ENCODE measurements at regions not wholly inside any gene's neighbourhood (a gene's known extent, or its start where the extent isn't known, plus 50 kb on each side); places are given as distances from the start of the nearest gene placed in this dataset.

DNA sequence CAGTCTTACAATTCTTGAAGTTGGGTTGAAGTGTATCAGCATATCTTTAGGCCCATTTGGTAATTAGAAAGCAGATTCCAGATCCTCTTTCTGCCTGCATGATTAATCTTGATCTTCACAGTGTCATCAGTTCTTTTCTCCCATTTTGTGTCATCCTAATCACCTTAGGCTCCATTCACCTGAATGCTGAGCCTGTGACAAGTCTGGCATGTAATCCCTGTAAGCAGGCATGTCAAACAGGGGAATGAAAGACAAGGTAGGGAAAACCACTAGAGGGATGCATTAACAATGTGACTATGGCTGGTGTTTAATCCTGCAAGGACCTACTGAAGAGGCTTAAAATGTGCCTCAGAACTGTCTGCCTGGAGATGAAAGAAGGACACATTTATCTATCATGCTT, 848.8 kb downstream of the TFAP2A start:
- Histone ChIP-seq H3K4me3 (replicated peaks in 1 of 3; ENCODE audit: insufficient read depth in 1 of 3, low read depth in 1 of 3, low read length in 3 of 3) (no peak overlapping the region), H3K4me2 (ENCODE audit: insufficient read depth, low read length) (no peak overlapping the region), H3K27ac (ENCODE audit: insufficient read depth, low read depth, low read length) (no peak overlapping the region), H4K20me1 (replicated peaks; ENCODE audit: control insufficient read depth, extremely low read depth, insufficient read depth, low read length) (no peaks in the 10 kb centered on the region), H3K9me1 (replicated peaks; ENCODE audit: control insufficient read depth, extremely low read depth, insufficient read depth, low read length) (no peaks in the 10 kb centered on the region), H3K27me3 (ENCODE audit: control insufficient read depth in 2 of 2, insufficient read depth in 2 of 2, low read length in 2 of 2) (no peaks in the 10 kb centered on the region), H3K4me1 (ENCODE audit: control insufficient read depth, extremely low read depth, insufficient read depth, low read length) (no peaks in the 10 kb centered on the region), H3K9ac (replicated peaks; ENCODE audit: extremely low read depth, insufficient read depth, low read length) (no peak overlapping the region), H3K9me3 (replicated peaks; ENCODE audit: control insufficient read depth, insufficient read depth, low read length) (no peaks in the 10 kb centered on the region), H2AFZ (ENCODE audit: low read depth, low read length) (no peak overlapping the region), H3K36me3 (ENCODE audit: control insufficient read depth in 2 of 2, extremely low read depth in 1 of 2, insufficient read depth in 2 of 2, low read length in 2 of 2) (no peaks in the 10 kb centered on the region), H3K79me2 (ENCODE audit: control insufficient read depth, insufficient read depth, low read length) (no peaks in the 10 kb centered on the region)
- FAIRE-seq (no peak), DNase-seq (ENCODE audit: low read depth, low spot score) (no peak)
- CTCF ChIA-PET = no interaction called here
- no TSS peak for BruUV-seq (replicated peaks)
- POLR2A ChIA-PET = no interaction called here
- intact Hi-C loops (cut with micrococcal nuclease) (no loop called here), dilution Hi-C loops (cut with MboI; ENCODE audit: extremely low pct_ligation_motif_present, low sequenced_read_pairs) (no loop called here)
- TF ChIP-seq, protein P1, sequence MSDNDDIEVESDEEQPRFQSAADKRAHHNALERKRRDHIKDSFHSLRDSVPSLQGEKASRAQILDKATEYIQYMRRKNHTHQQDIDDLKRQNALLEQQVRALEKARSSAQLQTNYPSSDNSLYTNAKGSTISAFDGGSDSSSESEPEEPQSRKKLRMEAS (IDR thresholded peaks at IDR 0.05; ENCODE audit: insufficient read depth, insufficient read length) = no peak
- TF ChIP-seq EZH2 (IDR thresholded peaks at IDR 0.05; ENCODE audit: borderline replicate concordance, low read depth, low read length, severe bottlenecking) (no peak), GATA2 (IDR thresholded peaks at IDR 0.05; ENCODE audit: insufficient read depth, insufficient read length, low read depth, low read length) (no peak), POLR2A (IDR thresholded peaks at IDR 0.05; ENCODE audit: low read depth, low read length) (no peak), JUN (IDR thresholded peaks at IDR 0.05; ENCODE audit: borderline replicate concordance, insufficient read depth, insufficient read length, low read depth) (no peak), MYC (IDR thresholded peaks at IDR 0.05; ENCODE audit: low read depth, low read length) (no peak), FOS (IDR thresholded peaks at IDR 0.05; ENCODE audit: borderline replicate concordance, insufficient read depth, low read length) (no peak), POLR2AphosphoS5 (IDR thresholded peaks at IDR 0.05; ENCODE audit: insufficient read depth, low read depth, low read length) (no peak), CTCF (IDR thresholded peaks at IDR 0.05; ENCODE audit: extremely low read depth in 1 of 2, insufficient read depth in 1 of 2, low read depth in 1 of 2, low read length in 2 of 2) (no peak)
